VCaP (cell line): ENCODE measurements at regions not wholly inside any gene's neighbourhood (a gene's known extent, or its start where the extent isn't known, plus 50 kb on each side); places are given as distances from the start of the nearest gene placed in this dataset.

Experiments used
- H3K27ac ChIP-seq: fragments of 450-650 bp; 2 replicates; pipeline ENCODE4 v1.5.1; 2017
- CTCF ChIP-seq: fragments of 450-650 bp; conservative IDR thresholded peaks from 2 replicates; pipeline ENCODE4 v1.5.1; 2017; ENCODE audit warnings: mild to moderate bottlenecking, moderate library complexity

DNA sequence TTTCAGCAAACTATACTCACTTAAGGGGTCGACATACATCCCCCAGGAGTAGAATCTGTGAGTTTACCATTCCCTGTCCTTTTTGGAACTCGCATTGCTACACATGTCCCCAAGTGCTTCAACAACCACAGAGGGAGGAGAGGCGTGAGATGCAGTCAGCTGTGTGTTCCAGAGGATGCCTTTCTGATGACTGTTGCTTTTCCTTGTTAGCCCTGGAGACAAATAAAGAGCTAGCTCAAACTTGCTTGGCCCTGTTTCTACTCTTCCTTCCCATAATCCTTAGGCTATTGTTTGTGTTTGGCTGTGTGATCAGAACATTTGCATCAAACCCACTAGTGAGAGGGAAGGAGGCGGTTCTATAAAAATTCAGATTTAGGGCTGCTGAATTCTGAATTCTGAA is 264.0 kb downstream of the ENGASE start:
- no peak for TF ChIP-seq CTCF
- H3K27ac ChIP-seq = peak overlapping the region; percentile 14; the same call in 1 of the 2 replicates

- TF ChIP-seq CTCF = no peak
Measured at GRCh38 chr17:79338152-79338551, 263.5 kb downstream of the ENGASE start.

GRCh38 chr17:79337053-79337452 is 262.4 kb downstream of the ENGASE start:
- no peak overlapping the region for H3K27ac ChIP-seq
- no peak for TF ChIP-seq CTCF

More at GRCh38 chr17:79338152-79338551, 263.5 kb downstream of the ENGASE start:
- no peak overlapping the region for H3K27ac ChIP-seq

GRCh38 chr17:79335456-79335855 is 260.8 kb downstream of the ENGASE start:
- TF ChIP-seq CTCF = no peak
- H3K27ac ChIP-seq = no peak overlapping the region

DNA sequence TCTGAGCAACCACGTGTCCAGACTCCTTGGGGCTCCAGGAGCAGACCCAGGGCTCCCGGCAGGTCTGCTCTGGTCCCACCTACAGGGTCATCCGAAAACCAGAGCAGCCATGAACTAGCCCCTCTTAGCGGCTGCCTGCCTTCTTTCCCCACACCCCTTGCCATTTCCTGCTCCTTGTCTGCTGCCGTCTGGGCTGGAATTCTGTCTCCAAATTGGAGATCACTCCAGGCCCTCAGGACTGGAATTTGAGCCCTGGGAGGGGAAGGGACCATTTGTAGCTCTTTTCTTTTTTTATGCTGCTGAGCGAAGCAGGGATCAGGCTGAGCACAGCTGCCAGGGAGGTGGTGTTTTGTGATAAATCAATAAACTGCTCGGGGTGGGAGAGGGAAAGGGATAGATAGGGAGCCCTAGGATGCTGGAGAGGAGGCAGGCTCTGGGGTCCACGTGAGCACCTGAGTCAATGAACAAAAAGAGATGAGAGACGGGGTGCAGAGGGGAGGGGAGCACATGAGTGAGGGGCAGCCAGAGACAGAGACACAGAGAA is 257.5 kb downstream of the ENGASE start:
- no peak overlapping the region for H3K27ac ChIP-seq
- TF ChIP-seq CTCF = no peak

DNA sequence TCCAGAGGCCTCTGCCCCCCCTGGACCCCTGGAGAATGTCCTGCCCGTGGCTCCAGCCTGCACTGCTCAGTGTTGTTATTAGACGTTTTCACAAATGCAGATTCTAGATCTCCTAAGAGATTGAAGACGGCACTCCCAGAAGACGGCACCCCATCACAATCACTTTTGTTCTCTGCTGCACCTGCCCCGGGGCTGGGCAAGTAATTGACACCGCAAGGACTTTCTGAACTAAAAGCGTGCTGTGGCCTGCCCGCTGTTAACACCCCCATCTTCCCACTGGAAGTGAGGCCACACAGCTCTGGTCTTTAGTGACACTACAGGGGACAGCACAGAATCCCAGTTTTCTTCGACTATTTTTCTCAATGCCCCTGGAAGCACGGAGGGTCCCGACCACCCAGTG is 256.9 kb downstream of the ENGASE start:
- no peak overlapping the region for H3K27ac ChIP-seq
- no peak for TF ChIP-seq CTCF

DNA sequence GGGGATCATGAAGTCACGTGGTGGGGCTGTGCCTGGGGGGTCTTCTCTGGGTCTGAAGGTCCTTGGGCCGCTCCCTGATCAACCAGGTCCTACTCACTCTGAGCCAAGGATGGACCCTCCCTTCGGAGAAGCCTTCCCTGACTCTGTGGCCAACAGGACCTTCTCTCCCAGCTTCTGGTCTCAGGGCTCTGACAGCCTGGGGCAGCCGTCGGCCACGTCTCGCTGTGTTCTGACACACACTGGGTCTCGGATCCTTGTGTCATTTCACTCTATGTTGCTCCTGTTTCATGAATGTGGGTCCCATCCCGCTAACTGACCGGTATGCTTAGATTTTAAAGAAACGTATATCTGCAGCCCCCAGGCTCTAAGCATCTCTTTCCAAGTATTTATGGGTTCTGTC is 256.1 kb downstream of the ENGASE start:
- TF ChIP-seq CTCF = no peak
- no peak overlapping the region for H3K27ac ChIP-seq
